Type B pancreatic cell (in vitro differentiated cells): ENCODE measurements at regions not wholly inside any gene's neighbourhood (a gene's known extent, or its start where the extent isn't known, plus 50 kb on each side); places are given as distances from the start of the nearest gene placed in this dataset.

Source experiments
- DNase-seq: peaks from one replicate; pipeline ENCODE4 v3.0.0; 2021; ENCODE audit warnings: mixed read lengths; ENCODE audit not compliant: unreplicated experiment; ENCODE audit errors: extremely low spot score
- H3K27ac Mint-ChIP-seq: 2 replicates; pipeline ENCODE4 v1.8.0; 2021; ENCODE audit warnings: mild to moderate bottlenecking, mixed read lengths
- H3K27me3 Mint-ChIP-seq: 2 replicates; pipeline ENCODE4 v1.8.0; 2021; ENCODE audit warnings: mixed read lengths
- H3K36me3 Mint-ChIP-seq: 2 replicates; pipeline ENCODE4 v1.8.0; 2021; ENCODE audit warnings: mixed read lengths
- H3K4me1 Mint-ChIP-seq: one replicate; pipeline ENCODE4 v1.8.0; 2021; ENCODE audit warnings: mixed read lengths; ENCODE audit not compliant: unreplicated experiment
- H3K4me3 Mint-ChIP-seq: 2 replicates; pipeline ENCODE4 v1.8.0; 2021; ENCODE audit warnings: mild to moderate bottlenecking, mixed read lengths
- H3K9me3 Mint-ChIP-seq: 2 replicates; pipeline ENCODE4 v1.8.0; 2021; ENCODE audit warnings: mixed read lengths
- TF ChIP-seq, protein P1 (sequence below): fragments of 200-600 bp; sonication (generic); conservative IDR thresholded peaks from 2 replicates; pipeline ENCODE4 v1.5.0; 2021; ENCODE audit warnings: antibody characterized with exemption, mild to moderate bottlenecking

DNA sequence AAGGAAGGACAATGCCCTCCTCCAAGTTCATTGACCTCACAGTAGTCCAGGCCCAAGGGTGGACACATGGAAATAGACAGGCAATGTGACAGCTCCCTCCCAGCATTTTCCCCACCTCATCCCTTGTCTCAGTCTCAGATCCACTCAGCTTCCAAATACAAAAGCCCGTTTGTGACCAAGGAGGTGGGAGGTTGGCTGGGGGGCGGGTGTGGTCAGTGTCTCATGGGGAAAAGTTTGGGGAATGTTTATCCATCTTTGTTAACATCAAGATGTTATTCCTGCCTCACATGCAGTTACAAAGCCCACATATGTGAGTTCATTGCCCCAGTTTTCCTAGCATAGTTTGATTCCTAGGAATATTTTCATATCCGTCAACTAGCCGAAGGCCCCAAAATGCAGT, 338.5 kb upstream of the PPP2R3A start:
- no peaks in the 10 kb centered on the region for H3K4me1 Mint-ChIP-seq
- no peaks in the 10 kb centered on the region for H3K9me3 Mint-ChIP-seq
- no peak overlapping the region for H3K4me3 Mint-ChIP-seq
- H3K27ac Mint-ChIP-seq: no peak overlapping the region
- H3K27me3 Mint-ChIP-seq: peaks cover 8% of the 10 kb centered on the region
- TF ChIP-seq, protein P1, sequence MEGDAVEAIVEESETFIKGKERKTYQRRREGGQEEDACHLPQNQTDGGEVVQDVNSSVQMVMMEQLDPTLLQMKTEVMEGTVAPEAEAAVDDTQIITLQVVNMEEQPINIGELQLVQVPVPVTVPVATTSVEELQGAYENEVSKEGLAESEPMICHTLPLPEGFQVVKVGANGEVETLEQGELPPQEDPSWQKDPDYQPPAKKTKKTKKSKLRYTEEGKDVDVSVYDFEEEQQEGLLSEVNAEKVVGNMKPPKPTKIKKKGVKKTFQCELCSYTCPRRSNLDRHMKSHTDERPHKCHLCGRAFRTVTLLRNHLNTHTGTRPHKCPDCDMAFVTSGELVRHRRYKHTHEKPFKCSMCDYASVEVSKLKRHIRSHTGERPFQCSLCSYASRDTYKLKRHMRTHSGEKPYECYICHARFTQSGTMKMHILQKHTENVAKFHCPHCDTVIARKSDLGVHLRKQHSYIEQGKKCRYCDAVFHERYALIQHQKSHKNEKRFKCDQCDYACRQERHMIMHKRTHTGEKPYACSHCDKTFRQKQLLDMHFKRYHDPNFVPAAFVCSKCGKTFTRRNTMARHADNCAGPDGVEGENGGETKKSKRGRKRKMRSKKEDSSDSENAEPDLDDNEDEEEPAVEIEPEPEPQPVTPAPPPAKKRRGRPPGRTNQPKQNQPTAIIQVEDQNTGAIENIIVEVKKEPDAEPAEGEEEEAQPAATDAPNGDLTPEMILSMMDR: no peak
- H3K36me3 Mint-ChIP-seq: no peaks in the 10 kb centered on the region
- no peak for DNase-seq

- H3K9me3 Mint-ChIP-seq: no peaks in the 10 kb centered on the region
- H3K27me3 Mint-ChIP-seq: peaks cover 11% of the 10 kb centered on the region
- no peak overlapping the region for H3K27ac Mint-ChIP-seq
- no peak for DNase-seq
- no peak overlapping the region for H3K4me3 Mint-ChIP-seq
- TF ChIP-seq, protein P1: no peak
- H3K4me1 Mint-ChIP-seq: no peaks in the 10 kb centered on the region
- H3K36me3 Mint-ChIP-seq: no peaks in the 10 kb centered on the region
Observed at GRCh38 chr3:135629701-135630408, 335.7 kb upstream of the PPP2R3A start.

- Mint-ChIP-seq H3K4me1 (peaks cover 11% of the 10 kb centered on the region), H3K27me3 (peaks cover 17% of the 10 kb centered on the region), H3K27ac (no peak overlapping the region), H3K36me3 (no peaks in the 10 kb centered on the region), H3K9me3 (no peaks in the 10 kb centered on the region), H3K4me3 (no peak overlapping the region)
- DNase-seq: no peak
- TF ChIP-seq, protein P1: no peak
Observed at GRCh38 chr3:135632556-135633065, 332.9 kb upstream of the PPP2R3A start.

DNA sequence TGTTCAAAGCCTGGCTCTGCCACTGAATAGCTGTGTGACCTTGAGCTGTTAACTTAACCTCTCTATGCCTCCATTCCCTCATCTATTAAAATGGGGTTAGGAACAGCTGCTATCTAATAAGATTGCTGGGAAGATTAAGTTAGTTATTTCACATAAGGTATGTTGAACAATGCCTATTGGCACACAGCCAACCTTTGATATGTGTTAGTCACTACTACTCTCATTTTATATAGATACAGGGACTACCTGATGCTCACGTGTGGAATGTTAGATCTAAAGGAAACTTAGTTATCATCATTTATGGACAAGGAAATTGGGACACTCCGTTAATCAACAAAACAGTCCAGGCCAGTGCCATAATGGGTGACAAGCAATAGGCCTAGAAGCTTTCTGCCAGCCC, 332.4 kb upstream of the PPP2R3A start:
- Mint-ChIP-seq H3K27ac (no peak overlapping the region), H3K27me3 (peaks cover 18% of the 10 kb centered on the region), H3K4me3 (no peak overlapping the region), H3K36me3 (no peaks in the 10 kb centered on the region), H3K9me3 (no peaks in the 10 kb centered on the region), H3K4me1 (peaks cover 11% of the 10 kb centered on the region)
- no peak for DNase-seq
- TF ChIP-seq, protein P1: no peak

- no peak overlapping the region for H3K27ac Mint-ChIP-seq
- DNase-seq: no peak
- peaks cover 11% of the 10 kb centered on the region for H3K4me1 Mint-ChIP-seq
- peaks cover 19% of the 10 kb centered on the region for H3K27me3 Mint-ChIP-seq
- TF ChIP-seq, protein P1: no peak
- no peaks in the 10 kb centered on the region for H3K9me3 Mint-ChIP-seq
- H3K36me3 Mint-ChIP-seq: no peaks in the 10 kb centered on the region
- no peak overlapping the region for H3K4me3 Mint-ChIP-seq
Observed at GRCh38 chr3:135636596-135636995, 328.9 kb upstream of the PPP2R3A start.
